ENCODE measurements at regions not wholly inside any gene's neighbourhood (a gene's known extent, or its start where the extent isn't known, plus 50 kb on each side); places are given as distances from the start of the nearest gene placed in this dataset.

DNA sequence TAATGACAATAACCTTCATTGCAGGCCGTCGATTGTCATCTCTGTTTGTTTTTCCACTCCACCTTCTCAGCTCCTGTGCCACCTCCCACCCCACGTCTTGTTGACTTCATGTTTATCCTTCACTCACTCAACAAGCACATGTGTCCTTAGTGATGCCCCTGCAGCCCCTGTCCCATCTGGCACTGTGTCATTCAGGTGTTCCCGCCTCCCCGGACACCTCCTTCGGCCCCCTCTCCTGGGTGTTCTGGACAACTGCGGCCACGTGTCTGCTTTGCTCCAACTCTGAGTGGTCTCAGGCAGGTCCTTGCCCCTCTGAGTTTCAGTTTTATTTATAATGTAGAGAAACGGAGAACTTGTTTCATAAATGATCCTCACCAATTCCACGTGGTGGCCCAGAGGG is 91.0 kb upstream of the COL5A1 start:
- TF ChIP-seq, protein P1, sequence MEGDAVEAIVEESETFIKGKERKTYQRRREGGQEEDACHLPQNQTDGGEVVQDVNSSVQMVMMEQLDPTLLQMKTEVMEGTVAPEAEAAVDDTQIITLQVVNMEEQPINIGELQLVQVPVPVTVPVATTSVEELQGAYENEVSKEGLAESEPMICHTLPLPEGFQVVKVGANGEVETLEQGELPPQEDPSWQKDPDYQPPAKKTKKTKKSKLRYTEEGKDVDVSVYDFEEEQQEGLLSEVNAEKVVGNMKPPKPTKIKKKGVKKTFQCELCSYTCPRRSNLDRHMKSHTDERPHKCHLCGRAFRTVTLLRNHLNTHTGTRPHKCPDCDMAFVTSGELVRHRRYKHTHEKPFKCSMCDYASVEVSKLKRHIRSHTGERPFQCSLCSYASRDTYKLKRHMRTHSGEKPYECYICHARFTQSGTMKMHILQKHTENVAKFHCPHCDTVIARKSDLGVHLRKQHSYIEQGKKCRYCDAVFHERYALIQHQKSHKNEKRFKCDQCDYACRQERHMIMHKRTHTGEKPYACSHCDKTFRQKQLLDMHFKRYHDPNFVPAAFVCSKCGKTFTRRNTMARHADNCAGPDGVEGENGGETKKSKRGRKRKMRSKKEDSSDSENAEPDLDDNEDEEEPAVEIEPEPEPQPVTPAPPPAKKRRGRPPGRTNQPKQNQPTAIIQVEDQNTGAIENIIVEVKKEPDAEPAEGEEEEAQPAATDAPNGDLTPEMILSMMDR (conservative IDR thresholded peaks at IDR 0.05; ENCODE audit: low read depth, low read length) = no peak
- TF ChIP-seq, protein P2, sequence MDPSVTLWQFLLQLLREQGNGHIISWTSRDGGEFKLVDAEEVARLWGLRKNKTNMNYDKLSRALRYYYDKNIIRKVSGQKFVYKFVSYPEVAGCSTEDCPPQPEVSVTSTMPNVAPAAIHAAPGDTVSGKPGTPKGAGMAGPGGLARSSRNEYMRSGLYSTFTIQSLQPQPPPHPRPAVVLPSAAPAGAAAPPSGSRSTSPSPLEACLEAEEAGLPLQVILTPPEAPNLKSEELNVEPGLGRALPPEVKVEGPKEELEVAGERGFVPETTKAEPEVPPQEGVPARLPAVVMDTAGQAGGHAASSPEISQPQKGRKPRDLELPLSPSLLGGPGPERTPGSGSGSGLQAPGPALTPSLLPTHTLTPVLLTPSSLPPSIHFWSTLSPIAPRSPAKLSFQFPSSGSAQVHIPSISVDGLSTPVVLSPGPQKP (IDR thresholded peaks at IDR 0.05; ENCODE audit: borderline replicate concordance, low read depth, low read length) = no peak
- TF ChIP-seq POLR2A (IDR thresholded peaks at IDR 0.05; ENCODE audit: low read depth, low read length) (no peak), RCOR1 (IDR thresholded peaks at IDR 0.05; ENCODE audit: insufficient replicate concordance, low read length) (no peak), RAD21 (IDR thresholded peaks at IDR 0.05; ENCODE audit: low read length) (no peak), CHD1 (IDR thresholded peaks at IDR 0.05; ENCODE audit: low read depth, low read length) (no peak), CEBPB (IDR thresholded peaks at IDR 0.05; ENCODE audit: low read depth, low read length) (no peak)
- TF ChIP-seq, protein P3, sequence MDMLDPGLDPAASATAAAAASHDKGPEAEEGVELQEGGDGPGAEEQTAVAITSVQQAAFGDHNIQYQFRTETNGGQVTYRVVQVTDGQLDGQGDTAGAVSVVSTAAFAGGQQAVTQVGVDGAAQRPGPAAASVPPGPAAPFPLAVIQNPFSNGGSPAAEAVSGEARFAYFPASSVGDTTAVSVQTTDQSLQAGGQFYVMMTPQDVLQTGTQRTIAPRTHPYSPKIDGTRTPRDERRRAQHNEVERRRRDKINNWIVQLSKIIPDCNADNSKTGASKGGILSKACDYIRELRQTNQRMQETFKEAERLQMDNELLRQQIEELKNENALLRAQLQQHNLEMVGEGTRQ (IDR thresholded peaks at IDR 0.05; ENCODE audit: low read depth, low read length) = no peak

Data from IMR-90 (cell line).